ENCODE measurements at regions not wholly inside any gene's neighbourhood (a gene's known extent, or its start where the extent isn't known, plus 50 kb on each side); places are given as distances from the start of the nearest gene placed in this dataset.

- TF ChIP-seq ZNF423 (tag by site-specific recombination; IDR thresholded peaks at IDR 0.05) (no peak), ZBTB7A (tag by site-specific recombination; IDR thresholded peaks at IDR 0.05; ENCODE audit: low read depth) (no peak)
- POLR2A ChIA-PET = no interaction called here
- CTCF ChIA-PET = no interaction called here
- H3K27ac ChIP-seq (ENCODE audit: extremely low read depth, low read depth, low read length) = no peak overlapping the region
- no peaks in the 10 kb centered on the region for H3K36me3 ChIP-seq (ENCODE audit: control insufficient read depth in 2 of 2, insufficient read depth in 1 of 2, low read length in 2 of 2)
- H3K4me3 ChIP-seq (ENCODE audit: low read depth, low read length) = no peak overlapping the region
- H3K9me3 ChIP-seq (ENCODE audit: control insufficient read depth, insufficient read depth, low read depth, low read length) = no peaks in the 10 kb centered on the region
- no peaks in the 10 kb centered on the region for H3K4me1 ChIP-seq (ENCODE audit: control insufficient read depth, insufficient read depth, low read length)
Measured at GRCh38 chr12:111209811-111210210, 159.1 kb downstream of the PHETA1 start.

- Histone ChIP-seq H3K4me1 (ENCODE audit: control insufficient read depth, insufficient read depth, low read length) (no peaks in the 10 kb centered on the region), H3K36me3 (ENCODE audit: control insufficient read depth in 2 of 2, insufficient read depth in 1 of 2, low read length in 2 of 2) (no peaks in the 10 kb centered on the region), H3K27ac (ENCODE audit: extremely low read depth, low read depth, low read length) (no peak overlapping the region), H3K9me3 (ENCODE audit: control insufficient read depth, insufficient read depth, low read depth, low read length) (no peaks in the 10 kb centered on the region), H3K4me3 (ENCODE audit: low read depth, low read length) (no peak overlapping the region)
- ChIA-PET POLR2A (no interaction called here), CTCF (interaction anchor here (0.5 to 1.1 kb wide), 3 partner anchors 54 to 201 kb away, joined by 3 to 4 read pairs (median 3); no protein-coding TSS in a partner anchor)
- no peak for TF ChIP-seq TCF7L2 (IDR thresholded peaks at IDR 0.05; ENCODE audit: borderline replicate concordance, low read depth, low read length)
- no peak for TF ChIP-seq ZNF404 (tag by site-specific recombination; IDR thresholded peaks at IDR 0.05)
- TF ChIP-seq ZNF629 (tag by site-specific recombination; IDR thresholded peaks at IDR 0.05) = no peak
- TF ChIP-seq ZNF501 (tag by site-specific recombination; IDR thresholded peaks at IDR 0.05) = no peak
- no peak for TF ChIP-seq TRIM28 (IDR thresholded peaks at IDR 0.05; ENCODE audit: borderline replicate concordance, low read length)
- no peak for TF ChIP-seq ZNF248 (tag by site-specific recombination; IDR thresholded peaks at IDR 0.05)
- TF ChIP-seq ZNF768 (tag by site-specific recombination; IDR thresholded peaks at IDR 0.05) = no peak
- TF ChIP-seq ZBTB48 (tag by site-specific recombination; IDR thresholded peaks at IDR 0.05) = no peak
- no peak for TF ChIP-seq PATZ1 (tag by site-specific recombination; IDR thresholded peaks at IDR 0.05)
- no peak for TF ChIP-seq ZNF398 (tag by site-specific recombination; IDR thresholded peaks at IDR 0.05)
- TF ChIP-seq ZNF37A (tag by site-specific recombination; IDR thresholded peaks at IDR 0.05) = no peak
- TF ChIP-seq KLF17 (tag by site-specific recombination; IDR thresholded peaks at IDR 0.05) = no peak
- no peak for TF ChIP-seq ZNF692 (tag by site-specific recombination; IDR thresholded peaks at IDR 0.05)
- TF ChIP-seq ZBTB1 (tag by site-specific recombination; IDR thresholded peaks at IDR 0.05) = no peak
- TF ChIP-seq KLF16 (tag by site-specific recombination; IDR thresholded peaks at IDR 0.05) = no peak
Measured at GRCh38 chr12:111207761-111208160, 161.1 kb downstream of the PHETA1 start.

- Histone ChIP-seq H3K36me3 (ENCODE audit: control insufficient read depth in 2 of 2, insufficient read depth in 1 of 2, low read length in 2 of 2) (no peaks in the 10 kb centered on the region), H3K9me3 (ENCODE audit: control insufficient read depth, insufficient read depth, low read depth, low read length) (no peaks in the 10 kb centered on the region), H3K4me1 (ENCODE audit: control insufficient read depth, insufficient read depth, low read length) (no peaks in the 10 kb centered on the region), H3K4me3 (ENCODE audit: low read depth, low read length) (no peak overlapping the region), H3K27ac (ENCODE audit: extremely low read depth, low read depth, low read length) (no peak overlapping the region)
- POLR2A ChIA-PET = no interaction called here
- TF ChIP-seq ZNF600 (tag by site-specific recombination; IDR thresholded peaks at IDR 0.05) (no peak), ZNF843 (tag by site-specific recombination; IDR thresholded peaks at IDR 0.05) (no peak), ZNF157 (tag by site-specific recombination; IDR thresholded peaks at IDR 0.05) (no peak)
- CTCF ChIA-PET = no interaction called here
Measured at GRCh38 chr12:111204788-111205241, 164.1 kb downstream of the PHETA1 start.

Measured in HEK293 (cell line).